Stimulated activated CD4-positive, alpha-beta T cell treated with anti-CD3 and anti-CD28 coated beads, Interleukin-12 subunit alpha, Interleukin-12 subunit beta, amount 100 ng/mL, for 24 hours (primary cell): ENCODE measurements at regions not wholly inside any gene's neighbourhood (a gene's known extent, or its start where the extent isn't known, plus 50 kb on each side); places are given as distances from the start of the nearest gene placed in this dataset.

Experiments
- DNase-seq, 2 experiments: peaks; one replicate each; pipeline ENCODE4 v3.0.0-alpha.2; 2020; ENCODE audit warnings: low read depth in 2 of 2

- no peak for DNase-seq
These were observed 625.9 kb downstream of the TBC1D22A start for GRCh38 chr22:47388331-47388730.

- DNase-seq, result no peak
These were observed 624.5 kb downstream of the TBC1D22A start for GRCh38 chr22:47386812-47387510.

- no peak for DNase-seq
These were observed 622.5 kb downstream of the TBC1D22A start for GRCh38 chr22:47384977-47385376.

GRCh38 chr22:47382164-47382890 lies 619.9 kb downstream of the TBC1D22A start:
- no peak for DNase-seq

GRCh38 chr22:47381240-47381639 lies 618.8 kb downstream of the TBC1D22A start:
- no peak for DNase-seq

- DNase-seq, result no peak
These were observed 618.2 kb downstream of the TBC1D22A start for GRCh38 chr22:47380692-47381091.

GRCh38 chr22:47379037-47379436 lies 616.6 kb downstream of the TBC1D22A start:
- no peak for DNase-seq

- DNase-seq, result no peak
These were observed 615.6 kb downstream of the TBC1D22A start for GRCh38 chr22:47377926-47378560.

- no peak for DNase-seq
These were observed 614.6 kb downstream of the TBC1D22A start for GRCh38 chr22:47376901-47377505.

GRCh38 chr22:47376322-47376700 lies 613.9 kb downstream of the TBC1D22A start:
- no peak for DNase-seq

- DNase-seq, result no peak
These were observed 613.3 kb downstream of the TBC1D22A start for GRCh38 chr22:47375621-47376321.

GRCh38 chr22:47374901-47375575 lies 612.6 kb downstream of the TBC1D22A start:
- no peak for DNase-seq

- DNase-seq, result no peak
These were observed 611.9 kb downstream of the TBC1D22A start for GRCh38 chr22:47374273-47374771.

- no peak for DNase-seq
These were observed 611.3 kb downstream of the TBC1D22A start for GRCh38 chr22:47373648-47374272.

- no peak for DNase-seq
These were observed 610.3 kb downstream of the TBC1D22A start for GRCh38 chr22:47372596-47373385.

- DNase-seq, result no peak
These were observed 609.7 kb downstream of the TBC1D22A start for GRCh38 chr22:47372111-47372581.

- no peak for DNase-seq
These were observed 609.0 kb downstream of the TBC1D22A start for GRCh38 chr22:47371263-47372090.

- no peak for DNase-seq
These were observed 608.2 kb downstream of the TBC1D22A start for GRCh38 chr22:47370448-47371262.
